ENCODE measurements at regions not wholly inside any gene's neighbourhood (a gene's known extent, or its start where the extent isn't known, plus 50 kb on each side); places are given as distances from the start of the nearest gene placed in this dataset.

DNA sequence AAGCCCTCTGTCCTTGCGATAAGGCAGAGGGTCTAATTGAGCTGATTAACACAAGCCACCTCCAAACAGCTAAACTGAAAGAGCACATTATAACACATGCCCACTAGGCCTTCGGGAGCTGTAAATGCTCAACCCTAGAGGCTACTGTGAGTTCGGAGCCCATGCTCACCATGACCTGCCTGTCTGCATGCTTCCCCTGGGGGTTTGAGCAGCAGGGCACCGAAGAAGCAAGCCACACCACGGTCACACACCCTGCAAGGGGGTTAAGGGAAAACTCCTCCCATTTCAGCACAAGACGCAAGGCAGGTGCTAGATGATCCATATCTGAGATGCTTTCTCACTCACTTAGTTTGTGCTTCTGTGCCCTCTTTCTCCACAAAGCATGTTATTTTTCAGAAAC is 435.9 kb upstream of the CADM2 start:
- FAIRE-seq (no peak), DNase-seq (ENCODE audit: insufficient read length, low spot score) (no peak)
- TF ChIP-seq, protein P1, sequence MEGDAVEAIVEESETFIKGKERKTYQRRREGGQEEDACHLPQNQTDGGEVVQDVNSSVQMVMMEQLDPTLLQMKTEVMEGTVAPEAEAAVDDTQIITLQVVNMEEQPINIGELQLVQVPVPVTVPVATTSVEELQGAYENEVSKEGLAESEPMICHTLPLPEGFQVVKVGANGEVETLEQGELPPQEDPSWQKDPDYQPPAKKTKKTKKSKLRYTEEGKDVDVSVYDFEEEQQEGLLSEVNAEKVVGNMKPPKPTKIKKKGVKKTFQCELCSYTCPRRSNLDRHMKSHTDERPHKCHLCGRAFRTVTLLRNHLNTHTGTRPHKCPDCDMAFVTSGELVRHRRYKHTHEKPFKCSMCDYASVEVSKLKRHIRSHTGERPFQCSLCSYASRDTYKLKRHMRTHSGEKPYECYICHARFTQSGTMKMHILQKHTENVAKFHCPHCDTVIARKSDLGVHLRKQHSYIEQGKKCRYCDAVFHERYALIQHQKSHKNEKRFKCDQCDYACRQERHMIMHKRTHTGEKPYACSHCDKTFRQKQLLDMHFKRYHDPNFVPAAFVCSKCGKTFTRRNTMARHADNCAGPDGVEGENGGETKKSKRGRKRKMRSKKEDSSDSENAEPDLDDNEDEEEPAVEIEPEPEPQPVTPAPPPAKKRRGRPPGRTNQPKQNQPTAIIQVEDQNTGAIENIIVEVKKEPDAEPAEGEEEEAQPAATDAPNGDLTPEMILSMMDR (IDR thresholded peaks at IDR 0.05; ENCODE audit: insufficient read depth, missing control alignments) = no peak

DNA sequence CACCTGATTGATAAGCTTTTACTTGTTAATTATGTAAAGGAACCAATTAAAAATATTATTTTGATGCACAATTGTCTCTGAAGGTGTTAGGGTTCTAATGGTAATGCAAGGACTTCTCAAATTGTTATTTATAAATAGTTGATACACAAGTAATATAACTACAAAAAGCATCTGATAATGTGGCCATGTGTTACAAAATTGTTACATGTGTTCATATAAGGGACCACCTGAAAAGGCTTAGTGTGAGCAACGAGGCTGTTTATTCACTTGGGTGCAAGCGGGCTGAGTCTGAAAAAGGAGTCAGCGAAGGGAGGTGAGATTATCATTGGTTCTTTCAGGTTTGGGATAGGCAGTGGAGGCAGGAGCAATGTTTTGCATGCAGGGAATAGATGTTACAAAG is 421.9 kb upstream of the CADM2 start:
- DNase-seq (ENCODE audit: insufficient read length, low spot score) = no peak
- FAIRE-seq = no peak
- TF ChIP-seq, protein P1 (IDR thresholded peaks at IDR 0.05; ENCODE audit: insufficient read depth, missing control alignments) = no peak

GRCh38 chr3:84538597-84538996 is 420.2 kb upstream of the CADM2 start:
- DNase-seq (ENCODE audit: insufficient read length, low spot score) (no peak), FAIRE-seq (no peak)
- TF ChIP-seq, protein P1 (IDR thresholded peaks at IDR 0.05; ENCODE audit: insufficient read depth, missing control alignments) = no peak

DNA sequence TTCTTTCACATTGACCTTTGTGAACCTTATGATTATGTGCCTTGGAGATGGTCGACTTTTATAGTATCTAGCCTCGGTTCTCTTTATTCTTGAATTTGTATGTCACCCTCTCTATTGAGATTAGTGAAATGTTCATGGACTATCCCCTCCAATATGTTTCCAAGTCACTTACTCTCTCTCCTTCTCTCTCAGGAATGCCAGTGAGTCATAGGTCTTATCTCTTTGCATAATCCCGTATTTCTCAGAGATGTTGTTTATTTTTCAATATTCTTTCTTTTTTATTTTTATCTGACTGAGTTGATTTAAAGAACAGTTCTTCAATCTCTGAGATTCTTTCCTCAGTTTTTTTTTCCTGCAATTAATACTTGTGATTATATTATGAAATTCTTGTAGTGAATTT is 411.6 kb upstream of the CADM2 start:
- no peak for FAIRE-seq
- TF ChIP-seq, protein P1 (IDR thresholded peaks at IDR 0.05; ENCODE audit: insufficient read depth, missing control alignments) = no peak
- DNase-seq (ENCODE audit: insufficient read length, low spot score) = no peak

GRCh38 chr3:84547971-84548970 is 410.5 kb upstream of the CADM2 start:
- FAIRE-seq (peak; percentile 69), DNase-seq (ENCODE audit: insufficient read length, low spot score) (no peak)
- TF ChIP-seq, protein P1 (IDR thresholded peaks at IDR 0.05; ENCODE audit: insufficient read depth, missing control alignments) = peak; percentile 65

- FAIRE-seq (no peak), DNase-seq (ENCODE audit: insufficient read length, low spot score) (no peak)
- TF ChIP-seq, protein P1 (IDR thresholded peaks at IDR 0.05; ENCODE audit: insufficient read depth, missing control alignments) = no peak
Measured at GRCh38 chr3:84555629-84556028, 403.2 kb upstream of the CADM2 start.

DNA sequence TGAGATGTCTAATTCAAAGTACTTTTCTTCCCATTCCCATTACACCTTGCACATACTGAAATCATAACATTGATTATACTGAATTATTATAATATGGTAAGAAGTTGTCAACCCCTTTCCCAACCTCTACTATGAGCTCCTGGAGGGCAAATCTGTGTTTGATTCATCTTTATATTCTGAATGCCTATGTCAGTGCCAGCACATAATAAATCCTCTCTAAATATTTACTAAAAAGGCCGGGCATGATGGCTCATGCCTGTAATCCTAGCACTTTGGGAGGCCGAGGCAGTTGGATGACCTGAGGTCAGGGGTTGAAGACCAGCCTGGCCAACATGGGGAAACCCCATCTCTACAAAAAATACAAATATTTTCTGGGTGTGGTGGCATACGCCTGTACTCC is 392.5 kb upstream of the CADM2 start:
- FAIRE-seq (no peak), DNase-seq (ENCODE audit: insufficient read length, low spot score) (no peak)
- TF ChIP-seq, protein P1 (IDR thresholded peaks at IDR 0.05; ENCODE audit: insufficient read depth, missing control alignments) = no peak
